AG10803 (cell line): ENCODE measurements at regions not wholly inside any gene's neighbourhood (a gene's known extent, or its start where the extent isn't known, plus 50 kb on each side); places are given as distances from the start of the nearest gene placed in this dataset.

Experiments
- DNase-seq: peaks from one replicate; pipeline ENCODE4 v3.0.0; 2010; ENCODE audit warnings: low read depth
- H3K4me3 ChIP-seq: 2 replicates; pipeline ENCODE4 v1.5.1; 2011; ENCODE audit warnings: mild to moderate bottlenecking, low read length, control low read depth
- CTCF ChIP-seq: conservative IDR thresholded peaks from 2 replicates; pipeline ENCODE4 v1.5.1; 2011; ENCODE audit warnings: mild to moderate bottlenecking, low read length, control low read depth, inconsistent platforms

- TF ChIP-seq CTCF: no peak
- no peak overlapping the region for H3K4me3 ChIP-seq
- no peak for DNase-seq
Measured at GRCh38 chr13:59348617-59349016, 815.1 kb downstream of the DIAPH3 start.

- DNase-seq: no peak
- no peak for TF ChIP-seq CTCF
Measured at GRCh38 chr13:59352600-59352999, 811.1 kb downstream of the DIAPH3 start.

GRCh38 chr13:59354665-59355369 lies 808.9 kb downstream of the DIAPH3 start:
- DNase-seq: no peak
- H3K4me3 ChIP-seq: no peak overlapping the region
- no peak for TF ChIP-seq CTCF

More at GRCh38 chr13:59352600-59352999, 811.1 kb downstream of the DIAPH3 start:
- no peak overlapping the region for H3K4me3 ChIP-seq

GRCh38 chr13:59356607-59357006 lies 807.1 kb downstream of the DIAPH3 start:
- peak; percentile 5 for DNase-seq
- no peak for TF ChIP-seq CTCF
- no peak overlapping the region for H3K4me3 ChIP-seq

- no peak for DNase-seq
- H3K4me3 ChIP-seq: no peak overlapping the region
- TF ChIP-seq CTCF: no peak
Measured at GRCh38 chr13:59358014-59358413, 805.7 kb downstream of the DIAPH3 start.

GRCh38 chr13:59360108-59360507 lies 803.6 kb downstream of the DIAPH3 start:
- no peak overlapping the region for H3K4me3 ChIP-seq
- no peak for TF ChIP-seq CTCF
- DNase-seq: no peak

- no peak for DNase-seq
- TF ChIP-seq CTCF: no peak
- H3K4me3 ChIP-seq: no peak overlapping the region
Measured at GRCh38 chr13:59360916-59361315, 802.8 kb downstream of the DIAPH3 start.
